HepG2 (cell line): ENCODE measurements at regions not wholly inside any gene's neighbourhood (a gene's known extent, or its start where the extent isn't known, plus 50 kb on each side); places are given as distances from the start of the nearest gene placed in this dataset.
"Not testable (repeated sequence)": the region's sequence is repeated elsewhere in the genome, so short reads cannot be mapped to it uniquely, and the experiment has no call there.

Experiments
- ATAC-seq: fragments of 200-7000 bp; cut with Tn5 transposase; 3 replicates; pipeline ENCODE4 v1.9.1; 2020; ENCODE audit warnings: mild to moderate bottlenecking, moderate library complexity
- BruUV-seq: library from RNA; stranded (reverse); fragments of 400-500 nt; replicated peaks from 2 replicates; lab custom pipeline; 2021; lab: Mats Ljungman, UMichigan
- CTCF ChIA-PET: fragments of 300-600 bp; formaldehyde crosslinking; extraction: SDS; loops from one replicate; lab custom pipeline; 2021; ENCODE audit warnings: low total read pairs, inconsistent platforms, low intra/inter-chr PET ratio; lab: Yijun Ruan, JAX
- POLR2A ChIA-PET: fragments of 350-600 bp; sonication (Branson Sonifier 250); formaldehyde crosslinking; loops from one replicate; lab custom pipeline; 2020; ENCODE audit warnings: antibody characterized with exemption, inconsistent platforms; lab: Yijun Ruan, JAX
- DNase-seq: peaks from one replicate; pipeline ENCODE4 v3.0.0-alpha.2; 2015; ENCODE audit warnings: low spot score
- FAIRE-seq: peaks from 3 replicates; lab custom pipeline; 2011; peaks lifted over from hg19 to GRCh38; lab: Jason Lieb, UNC
- H2AFZ ChIP-seq: one replicate; pipeline ENCODE4 v1.6.1; 2011; ENCODE audit warnings: low read length, inconsistent platforms
- H3K27ac ChIP-seq: fragments of 300-600 bp; 3 replicates; pipeline ENCODE4 v1.8.0; 2011; ENCODE audit warnings: mixed run types, mild to moderate bottlenecking, mixed read lengths, low read length, inconsistent platforms; ENCODE audit not compliant: insufficient read depth; ENCODE audit errors: extremely low read length
- H3K27me3 ChIP-seq, 2 experiments: fragments of 200-600 bp in 1 of 2; 2 replicates in 1 of 2; 3 replicates in 1 of 2; pipeline versions ENCODE4 v1.6.0 to v1.8.0; 2011; ENCODE audit warnings: low read length in 2 of 2, mild to moderate bottlenecking in 2 of 2, moderate library complexity in 2 of 2, inconsistent platforms in 1 of 2; ENCODE audit not compliant: insufficient read depth in 2 of 2, control insufficient read depth in 1 of 2
- H3K36me3 ChIP-seq, 2 experiments: fragments of 200-600 bp in 1 of 2; replicated peaks in 1 of 2; 2 replicates in 1 of 2; 3 replicates in 1 of 2; pipeline versions ENCODE4 v1.5.1 to v1.8.0; 2011; ENCODE audit warnings: low read length in 2 of 2, inconsistent platforms in 1 of 2; ENCODE audit not compliant: insufficient read depth in 2 of 2, control insufficient read depth in 1 of 2
- H3K4me1 ChIP-seq: 2 replicates; pipeline ENCODE4 v1.5.1; 2012; ENCODE audit warnings: low read length, inconsistent platforms; ENCODE audit not compliant: insufficient read depth
- H3K4me2 ChIP-seq: 2 replicates; pipeline ENCODE4 v1.6.0; 2011; ENCODE audit warnings: low read depth, low read length, inconsistent platforms
- H3K4me3 ChIP-seq, 3 experiments: fragments of 200-600 bp in 1 of 3; sonication (generic), shearing (Covaris generic) in 1 of 3; replicated peaks in 1 of 3; 2 replicates each; pipeline ENCODE4 v1.5.1; 2011 to 2016; ENCODE audit warnings: low read length in 3 of 3, inconsistent platforms in 2 of 3, low read depth in 2 of 3, mild to moderate bottlenecking in 2 of 3, control low read depth in 1 of 3, mixed read lengths in 1 of 3; ENCODE audit not compliant: insufficient read depth in 1 of 3
- H3K79me2 ChIP-seq: one replicate; pipeline ENCODE4 v1.6.1; 2011; ENCODE audit warnings: low read length, inconsistent platforms; ENCODE audit not compliant: insufficient read depth
- H3K9ac ChIP-seq: 2 replicates; pipeline ENCODE4 v1.6.0; 2011; ENCODE audit warnings: mild to moderate bottlenecking, low read depth, low read length, inconsistent platforms; ENCODE audit not compliant: insufficient read depth
- H3K9me3 ChIP-seq: 2 replicates; pipeline ENCODE4 v1.5.1; 2012; ENCODE audit warnings: mild to moderate bottlenecking, low read length
- H4K20me1 ChIP-seq: 2 replicates; pipeline ENCODE4 v1.6.0; 2011; ENCODE audit warnings: inconsistent platforms, mild to moderate bottlenecking, low read length, moderate library complexity; ENCODE audit not compliant: insufficient read depth
- MTA3 ChIP-seq: sonication (generic); formaldehyde crosslinking; IDR thresholded peaks from 2 replicates; pipeline ENCODE4 v1.4.0; 2020; ENCODE audit warnings: missing genetic modification reagents
- POGK ChIP-seq: sonication (generic); formaldehyde crosslinking; conservative IDR thresholded peaks from 2 replicates; pipeline ENCODE4 v1.8.0; 2022; ENCODE audit warnings: mild to moderate bottlenecking, moderate library complexity, missing genetic modification reagents
- WGBS: methylation state at CpG from one replicate; pipeline ENCODE4 v1.1.6; 2017; ENCODE audit warnings: low lambda C conversion rate; 5-methylcytosine and 5-hydroxymethylcytosine counted together
- in situ Hi-C: cut with HindIII; loops from 2 replicates; pipeline ENCODE4 v1.10.0; 2017; ENCODE audit warnings: low pct_unique_long_range_greater_than_20kb; ENCODE audit not compliant: extremely low pct_ligation_motif_present
- intact Hi-C: fragments of 100-400 bp; cut with micrococcal nuclease; formaldehyde crosslinking; loops from one replicate; pipeline ENCODE4 v1.10.0; 2022; ENCODE audit not compliant: unreplicated experiment

GRCh38 chr2:155895016-155895415 lies 437.5 kb downstream of the NR4A2 start:
- ChIA-PET POLR2A (no interaction called here), CTCF (no interaction called here)
- no peak overlapping the region for H3K4me3 ChIP-seq
- no peak for ATAC-seq
- DNase-seq: no peak
- no peak overlapping the region for H3K9ac ChIP-seq
- peaks cover 12% of the 10 kb centered on the region; the same call in 1 of the 2 replicates for H3K9me3 ChIP-seq
- TF ChIP-seq MTA3 (CRISPR knock-in tag) (no peak), POGK (CRISPR knock-in tag) (no peak)
- no peaks in the 10 kb centered on the region for H3K36me3 ChIP-seq
- H4K20me1 ChIP-seq: no peaks in the 10 kb centered on the region
- BruUV-seq: no TSS peak
- in situ Hi-C loops: no loop called here
- H2AFZ ChIP-seq: no peak overlapping the region
- no peak overlapping the region for H3K4me2 ChIP-seq
- intact Hi-C loops: no loop called here
- H3K79me2 ChIP-seq: no peaks in the 10 kb centered on the region
- 0% methylated on average over 1 of the region's 1 CpG for WGBS
- no peak for FAIRE-seq
- no peaks in the 10 kb centered on the region for H3K4me1 ChIP-seq
- no peak overlapping the region for H3K27ac ChIP-seq
- no peaks in the 10 kb centered on the region for H3K27me3 ChIP-seq

- H4K20me1 ChIP-seq, FAIRE-seq, H3K27me3 ChIP-seq, intact Hi-C loops, H3K4me3 ChIP-seq, POLR2A ChIA-PET, H3K4me2 ChIP-seq, BruUV-seq, ATAC-seq, H3K27ac ChIP-seq, H3K9ac ChIP-seq, in situ Hi-C loops, H2AFZ ChIP-seq, H3K4me1 ChIP-seq, DNase-seq, CTCF ChIA-PET, H3K36me3 ChIP-seq, H3K79me2 ChIP-seq: not testable (repeated sequence)
- 0% methylated on average over 3 of the region's 5 CpGs for WGBS
- peaks cover 19% of the 10 kb centered on the region for H3K9me3 ChIP-seq
Observed at GRCh38 chr2:155880382-155880781, 452.1 kb downstream of the NR4A2 start.

GRCh38 chr2:155879900-155880299 lies 452.6 kb downstream of the NR4A2 start:
- ATAC-seq, H3K9ac ChIP-seq, H3K4me1 ChIP-seq, H3K79me2 ChIP-seq, H3K27me3 ChIP-seq, H4K20me1 ChIP-seq, H3K36me3 ChIP-seq, H3K27ac ChIP-seq, FAIRE-seq, DNase-seq, CTCF ChIA-PET, in situ Hi-C loops, intact Hi-C loops, H3K4me3 ChIP-seq, H3K4me2 ChIP-seq, BruUV-seq, H2AFZ ChIP-seq, POLR2A ChIA-PET: not testable (repeated sequence)
- 2% methylated on average over 4 of the region's 5 CpGs for WGBS
- peaks cover 24% of the 10 kb centered on the region for H3K9me3 ChIP-seq
